ENCODE measurements at regions not wholly inside any gene's neighbourhood (a gene's known extent, or its start where the extent isn't known, plus 50 kb on each side); places are given as distances from the start of the nearest gene placed in this dataset.
"Not testable (repeated sequence)": the region's sequence is repeated elsewhere in the genome, so short reads cannot be mapped to it uniquely, and the experiment has no call there.

GRCh38 chr15:72847033-72847432, 63.5 kb upstream of the ADPGK start:
- Histone ChIP-seq H3K4me1 (ENCODE audit: insufficient read depth, low read length) (no peaks in the 10 kb centered on the region), H3K79me2 (ENCODE audit: insufficient read depth, low read length) (no peaks in the 10 kb centered on the region), H3K9ac (ENCODE audit: low read length) (no peak overlapping the region), H3K27me3 (ENCODE audit: insufficient read depth, low read length) (no peaks in the 10 kb centered on the region), H3K27ac (ENCODE audit: low read depth, low read length) (no peak overlapping the region), H3K9me3 (ENCODE audit: insufficient read depth, low read depth, low read length) (no peaks in the 10 kb centered on the region), H3K4me3 (ENCODE audit: insufficient read depth, low read depth, low read length) (no peak overlapping the region), H3K4me2 (ENCODE audit: low read length) (no peak overlapping the region), H3K36me3 (ENCODE audit: insufficient read depth, low read length) (no peaks in the 10 kb centered on the region), H4K20me1 (ENCODE audit: insufficient read depth, low read length) (no peaks in the 10 kb centered on the region), H2AFZ (ENCODE audit: low read depth, low read length) (no peak overlapping the region)
- Mint-ChIP-seq H3K27me3 (ENCODE audit: low read depth, unreplicated experiment) (peaks cover 20% of the 10 kb centered on the region), H3K4me1 (ENCODE audit: low read depth, unreplicated experiment) (peaks cover 13% of the 10 kb centered on the region), H3K9me3 (ENCODE audit: unreplicated experiment) (peaks cover 2% of the 10 kb centered on the region), H3K27ac (ENCODE audit: unreplicated experiment) (no peak overlapping the region), H3K36me3 (ENCODE audit: low read depth, unreplicated experiment) (peaks cover 3% of the 10 kb centered on the region), H3K4me3 (ENCODE audit: unreplicated experiment) (no peak overlapping the region)
- DNase-seq (ENCODE audit: low read depth), result no peak
- TF ChIP-seq CTCF (IDR thresholded peaks at IDR 0.05; ENCODE audit: insufficient read depth, low read depth, low read length) (no peak), EZH2 (IDR thresholded peaks at IDR 0.05; ENCODE audit: insufficient read depth, low read length) (no peak)
- no peak for FAIRE-seq

- H4K20me1 ChIP-seq (ENCODE audit: insufficient read depth, low read length), result no peaks in the 10 kb centered on the region
- peak; percentile 82 for FAIRE-seq
- no peak overlapping the region for H3K4me2 ChIP-seq (ENCODE audit: low read length)
- peaks cover 13% of the 10 kb centered on the region for H3K4me1 Mint-ChIP-seq (ENCODE audit: low read depth, unreplicated experiment)
- peaks cover 3% of the 10 kb centered on the region for H3K36me3 Mint-ChIP-seq (ENCODE audit: low read depth, unreplicated experiment)
- H3K27me3 Mint-ChIP-seq (ENCODE audit: low read depth, unreplicated experiment), result peaks cover 20% of the 10 kb centered on the region
- H3K27ac ChIP-seq (ENCODE audit: low read depth, low read length), result no peak overlapping the region
- H3K4me3 ChIP-seq (ENCODE audit: insufficient read depth, low read depth, low read length), result no peak overlapping the region
- H3K36me3 ChIP-seq (ENCODE audit: insufficient read depth, low read length), result no peaks in the 10 kb centered on the region
- DNase-seq (ENCODE audit: low read depth), result peak; percentile 24
- no peaks in the 10 kb centered on the region for H3K4me1 ChIP-seq (ENCODE audit: insufficient read depth, low read length)
- peaks cover 2% of the 10 kb centered on the region for H3K9me3 Mint-ChIP-seq (ENCODE audit: unreplicated experiment)
- H3K4me3 Mint-ChIP-seq (ENCODE audit: unreplicated experiment), result no peak overlapping the region
- no peaks in the 10 kb centered on the region for H3K79me2 ChIP-seq (ENCODE audit: insufficient read depth, low read length)
- no peaks in the 10 kb centered on the region for H3K27me3 ChIP-seq (ENCODE audit: insufficient read depth, low read length)
- H3K9ac ChIP-seq (ENCODE audit: low read length), result no peak overlapping the region
- H3K9me3 ChIP-seq (ENCODE audit: insufficient read depth, low read depth, low read length), result no peaks in the 10 kb centered on the region
- H2AFZ ChIP-seq (ENCODE audit: low read depth, low read length), result no peak overlapping the region
- H3K27ac Mint-ChIP-seq (ENCODE audit: unreplicated experiment), result peak overlapping the region; percentile 70
- no peak for TF ChIP-seq CTCF (IDR thresholded peaks at IDR 0.05; ENCODE audit: insufficient read depth, low read depth, low read length)
- TF ChIP-seq EZH2 (IDR thresholded peaks at IDR 0.05; ENCODE audit: insufficient read depth, low read length), result no peak
These were observed 62.4 kb upstream of the ADPGK start for GRCh38 chr15:72845981-72846383.

GRCh38 chr15:72844067-72844466, 60.5 kb upstream of the ADPGK start:
- H3K79me2 ChIP-seq (ENCODE audit: insufficient read depth, low read length), result no peaks in the 10 kb centered on the region
- H3K4me1 Mint-ChIP-seq (ENCODE audit: low read depth, unreplicated experiment), result peaks cover 13% of the 10 kb centered on the region
- H3K4me3 ChIP-seq (ENCODE audit: insufficient read depth, low read depth, low read length), result no peak overlapping the region
- no peaks in the 10 kb centered on the region for H4K20me1 ChIP-seq (ENCODE audit: insufficient read depth, low read length)
- no peak for FAIRE-seq
- H3K27me3 ChIP-seq (ENCODE audit: insufficient read depth, low read length), result no peaks in the 10 kb centered on the region
- no peak overlapping the region for H3K4me2 ChIP-seq (ENCODE audit: low read length)
- H3K36me3 ChIP-seq (ENCODE audit: insufficient read depth, low read length), result no peaks in the 10 kb centered on the region
- H3K36me3 Mint-ChIP-seq (ENCODE audit: low read depth, unreplicated experiment), result peaks cover 3% of the 10 kb centered on the region
- no peak for TF ChIP-seq EZH2 (IDR thresholded peaks at IDR 0.05; ENCODE audit: insufficient read depth, low read length)
- no peak for TF ChIP-seq CTCF (IDR thresholded peaks at IDR 0.05; ENCODE audit: insufficient read depth, low read depth, low read length)
- H2AFZ ChIP-seq (ENCODE audit: low read depth, low read length), result no peak overlapping the region
- no peak overlapping the region for H3K27ac Mint-ChIP-seq (ENCODE audit: unreplicated experiment)
- DNase-seq (ENCODE audit: low read depth), result no peak
- H3K9me3 ChIP-seq (ENCODE audit: insufficient read depth, low read depth, low read length), result no peaks in the 10 kb centered on the region
- H3K9ac ChIP-seq (ENCODE audit: low read length), result no peak overlapping the region
- H3K4me1 ChIP-seq (ENCODE audit: insufficient read depth, low read length), result no peaks in the 10 kb centered on the region
- H3K4me3 Mint-ChIP-seq (ENCODE audit: unreplicated experiment), result no peak overlapping the region
- no peak overlapping the region for H3K27ac ChIP-seq (ENCODE audit: low read depth, low read length)
- H3K9me3 Mint-ChIP-seq (ENCODE audit: unreplicated experiment), result no peaks in the 10 kb centered on the region
- peaks cover 11% of the 10 kb centered on the region for H3K27me3 Mint-ChIP-seq (ENCODE audit: low read depth, unreplicated experiment)

GRCh38 chr15:72843340-72843739, 59.8 kb upstream of the ADPGK start:
- not testable (repeated sequence) for H3K4me2 ChIP-seq (ENCODE audit: low read length); H3K27ac ChIP-seq (ENCODE audit: low read depth, low read length); H3K27me3 ChIP-seq (ENCODE audit: insufficient read depth, low read length); DNase-seq (ENCODE audit: low read depth); H3K27ac Mint-ChIP-seq (ENCODE audit: unreplicated experiment); H3K36me3 ChIP-seq (ENCODE audit: insufficient read depth, low read length); H3K9me3 ChIP-seq (ENCODE audit: insufficient read depth, low read depth, low read length); H4K20me1 ChIP-seq (ENCODE audit: insufficient read depth, low read length); H3K4me1 ChIP-seq (ENCODE audit: insufficient read depth, low read length); FAIRE-seq; H2AFZ ChIP-seq (ENCODE audit: low read depth, low read length); H3K79me2 ChIP-seq (ENCODE audit: insufficient read depth, low read length); H3K9me3 Mint-ChIP-seq (ENCODE audit: unreplicated experiment); H3K4me3 ChIP-seq (ENCODE audit: insufficient read depth, low read depth, low read length); H3K9ac ChIP-seq (ENCODE audit: low read length); H3K4me3 Mint-ChIP-seq (ENCODE audit: unreplicated experiment); H3K36me3 Mint-ChIP-seq (ENCODE audit: low read depth, unreplicated experiment)
- Mint-ChIP-seq H3K4me1 (ENCODE audit: low read depth, unreplicated experiment) (peaks cover 13% of the 10 kb centered on the region), H3K27me3 (ENCODE audit: low read depth, unreplicated experiment) (peaks cover 10% of the 10 kb centered on the region)
